ENCODE measurements at regions not wholly inside any gene's neighbourhood (a gene's known extent, or its start where the extent isn't known, plus 50 kb on each side); places are given as distances from the start of the nearest gene placed in this dataset.
"Not testable (repeated sequence)": the region's sequence is repeated elsewhere in the genome, so short reads cannot be mapped to it uniquely, and the experiment has no call there.

DNA sequence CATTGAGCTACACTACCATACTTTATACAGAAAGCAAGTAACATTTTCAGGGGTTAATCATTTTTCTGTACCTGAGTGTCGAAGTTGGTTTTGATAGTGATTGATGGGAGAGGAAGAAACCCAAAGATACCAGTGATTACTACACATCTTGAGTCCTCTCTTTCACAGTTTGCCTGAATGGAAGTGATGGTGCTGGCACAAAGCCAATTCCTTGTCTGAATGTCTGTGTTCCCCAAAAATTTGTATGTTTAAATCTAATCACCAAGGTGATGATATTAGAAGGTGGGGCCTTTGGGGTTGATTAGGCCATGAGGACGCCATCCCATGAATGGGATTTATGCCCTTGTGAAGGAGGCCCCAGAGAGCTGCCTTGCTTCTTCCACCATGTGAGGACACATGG lies 696.9 kb upstream of the ANKRD30A start:
- no peak for DNase-seq

DNA sequence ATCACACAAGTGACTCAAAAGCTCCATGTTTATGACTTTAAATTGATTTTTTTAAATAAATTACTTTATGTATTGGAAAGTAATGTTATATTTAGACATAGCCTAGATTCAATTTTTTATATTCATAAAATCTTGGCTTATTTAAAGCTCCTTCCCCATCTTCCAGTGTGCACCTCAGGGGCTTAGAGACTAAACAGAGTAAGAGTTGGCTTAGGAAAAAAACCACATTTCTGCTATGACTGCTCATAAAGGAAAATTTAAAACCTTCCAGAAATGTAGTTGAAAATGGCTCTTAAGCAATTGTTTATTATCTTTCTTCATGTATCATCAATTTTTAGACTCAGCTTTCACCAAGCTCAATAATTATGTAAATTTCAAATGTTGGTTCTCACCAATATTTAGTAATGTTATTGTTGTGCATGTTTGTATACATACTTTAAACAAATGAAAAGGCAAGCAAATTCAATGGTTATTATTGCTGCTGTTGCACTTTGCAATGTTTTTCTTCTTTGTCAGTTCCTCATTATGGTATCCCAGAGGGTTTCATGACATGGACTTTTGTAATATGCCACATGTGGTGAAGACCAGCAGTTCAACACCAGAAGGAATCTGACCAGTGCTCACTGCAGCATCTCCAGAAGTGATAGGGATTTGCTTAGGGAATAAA lies 700.1 kb upstream of the ANKRD30A start:
- DNase-seq: no peak

DNA sequence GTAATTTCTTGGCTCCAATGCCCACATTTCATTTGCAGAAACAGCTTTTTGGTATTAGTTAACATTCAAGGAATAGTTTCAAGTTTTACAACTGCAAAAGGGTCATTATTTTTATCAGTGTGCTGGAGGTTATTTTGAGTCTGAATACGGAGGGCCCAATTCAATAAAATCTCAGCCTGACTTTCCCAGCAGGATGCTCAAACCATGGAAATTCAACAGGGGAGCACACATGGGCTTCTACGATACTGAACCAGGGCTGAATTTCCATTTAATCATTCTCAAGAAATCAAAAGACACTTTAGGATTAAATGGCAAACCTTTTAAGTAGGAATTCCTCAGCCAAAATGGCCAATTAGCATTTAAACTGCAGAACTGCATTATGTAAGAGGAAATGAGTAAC lies 700.9 kb upstream of the ANKRD30A start:
- no peak for DNase-seq

DNA sequence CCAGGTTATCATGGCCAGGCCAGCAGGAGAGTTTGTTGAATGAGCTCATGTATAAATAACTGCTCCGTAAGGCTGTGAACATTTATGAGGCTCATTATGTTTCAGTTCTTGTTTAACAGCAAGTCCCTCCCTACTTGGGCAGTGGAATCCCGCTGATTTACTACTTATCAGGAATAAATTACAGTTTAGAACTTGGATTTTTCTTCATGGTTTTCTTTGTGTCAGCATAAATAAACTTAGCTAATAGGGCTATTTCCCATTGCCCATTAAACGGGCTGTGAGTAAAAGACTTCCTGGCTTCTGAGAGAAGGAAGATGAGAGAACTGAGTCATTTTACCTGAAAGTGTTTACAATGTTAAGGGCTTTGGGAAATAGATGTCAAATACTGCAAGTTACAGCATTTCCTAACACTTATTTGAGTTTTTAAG lies 701.6 kb upstream of the ANKRD30A start:
- DNase-seq: no peak

DNA sequence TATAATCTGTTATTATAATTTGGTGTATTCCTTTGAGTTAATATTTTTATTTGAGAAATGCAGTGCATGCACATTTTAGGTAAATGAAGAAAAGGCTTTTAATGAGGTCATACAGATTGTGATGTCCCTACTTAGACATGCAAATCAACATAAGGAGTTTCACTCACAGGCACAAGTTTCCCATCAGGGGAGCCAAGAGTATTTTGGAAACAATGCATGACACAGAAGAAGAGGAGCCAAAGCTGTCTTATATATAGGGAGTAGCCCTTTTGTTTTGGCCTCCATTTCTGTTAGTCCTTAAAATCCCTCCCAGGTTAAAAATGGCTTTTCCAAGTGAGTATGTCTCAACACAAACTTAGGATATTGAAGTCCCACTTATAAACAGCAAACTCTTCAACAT lies 703.4 kb upstream of the ANKRD30A start:
- DNase-seq: no peak

DNA sequence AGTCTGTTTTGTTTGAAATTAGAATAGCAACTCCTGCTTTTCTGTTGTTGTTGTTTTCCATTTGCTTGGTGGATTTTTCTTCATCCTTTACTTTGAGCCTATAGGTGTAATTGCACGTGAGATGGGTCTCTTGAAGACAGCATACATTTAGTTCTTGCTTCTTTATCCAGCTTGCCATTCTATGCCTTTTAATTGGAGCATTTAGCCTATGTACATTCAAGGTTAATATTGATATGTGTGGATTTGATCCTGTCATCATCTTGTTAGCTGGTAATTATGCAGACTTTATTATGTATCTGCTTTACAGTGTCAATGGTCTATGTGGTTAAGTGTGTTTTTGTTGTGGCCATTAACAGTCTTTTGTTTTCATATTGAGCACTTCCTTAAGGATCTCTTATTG lies 708.9 kb upstream of the ANKRD30A start:
- no peak for DNase-seq

DNA sequence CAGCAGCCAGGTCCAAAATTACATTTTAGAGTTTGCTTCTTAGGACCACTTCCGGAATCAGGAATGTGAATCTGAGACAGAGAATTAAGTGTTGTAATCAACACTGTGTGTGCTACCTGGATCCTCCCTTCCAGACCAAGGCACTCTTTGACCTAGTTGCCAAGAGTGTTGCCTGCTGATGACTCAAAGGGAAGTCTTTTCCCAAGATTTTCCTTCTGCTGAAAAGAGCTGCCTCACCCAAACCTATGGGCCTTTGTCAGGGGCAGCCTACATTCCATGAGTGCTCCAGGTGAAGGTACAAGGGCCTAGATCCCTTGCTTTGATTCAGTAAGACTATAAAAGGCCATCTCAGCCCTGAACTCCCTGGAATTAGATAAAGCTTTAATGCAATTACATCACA lies 712.5 kb upstream of the ANKRD30A start:
- DNase-seq: no peak

DNA sequence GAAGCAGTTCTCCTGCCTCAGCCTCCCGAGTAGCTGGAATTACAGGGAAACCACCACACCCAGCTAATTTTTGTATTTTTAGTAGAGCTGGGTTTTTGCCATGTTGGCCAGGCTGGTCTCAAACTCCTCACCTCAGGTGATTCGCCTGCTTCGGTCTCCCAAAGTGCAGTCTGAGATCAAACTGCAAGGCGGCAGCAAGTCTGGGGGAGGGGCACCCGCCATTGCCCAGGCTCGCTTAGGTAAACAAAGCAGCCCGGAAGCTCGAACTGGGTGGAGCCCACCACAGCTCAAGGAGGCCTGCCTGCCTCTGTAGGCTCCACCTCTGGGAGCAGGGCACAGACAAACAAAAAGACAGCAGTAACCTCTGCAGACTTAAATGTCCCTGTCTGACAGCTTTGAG lies 725.2 kb upstream of the ANKRD30A start:
- not testable (repeated sequence) for DNase-seq

DNA sequence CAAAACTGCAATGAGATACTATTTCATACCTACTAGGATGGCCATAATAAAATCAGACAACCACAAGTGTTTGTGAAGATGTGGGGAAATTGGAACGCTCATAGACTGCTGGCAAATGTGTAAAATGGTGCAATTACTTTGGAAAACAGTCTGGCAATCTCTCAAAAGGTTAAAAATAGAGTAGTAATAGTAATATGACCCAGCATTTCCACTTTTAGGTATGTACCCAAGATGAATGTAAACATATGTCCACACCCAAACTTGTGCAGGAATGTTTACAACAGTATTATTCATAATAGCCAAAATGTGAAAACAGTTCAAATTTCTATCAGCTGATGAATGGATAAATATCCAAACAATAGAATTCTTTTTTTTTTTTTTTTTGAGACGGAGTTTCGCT lies 731.6 kb upstream of the ANKRD30A start:
- DNase-seq: no peak

DNA sequence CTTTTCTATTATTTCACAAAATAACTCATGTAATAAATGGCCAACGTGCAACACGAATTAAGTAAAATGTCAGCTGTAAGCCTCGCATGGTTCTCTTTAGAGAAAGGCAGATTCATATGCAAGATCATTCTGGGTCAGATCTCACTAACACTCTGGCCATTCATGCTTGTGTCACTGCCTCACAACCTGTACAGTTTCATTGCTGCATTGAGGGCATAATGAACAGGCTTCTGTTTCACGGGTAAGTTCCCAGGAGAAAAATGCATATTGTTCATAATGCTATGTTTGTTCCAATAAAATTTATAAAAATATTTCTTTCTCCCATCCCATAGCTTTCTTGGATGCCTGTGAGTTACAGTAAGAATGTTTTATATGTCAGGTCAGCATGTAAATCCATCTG lies 734.0 kb upstream of the ANKRD30A start:
- DNase-seq: no peak

DNA sequence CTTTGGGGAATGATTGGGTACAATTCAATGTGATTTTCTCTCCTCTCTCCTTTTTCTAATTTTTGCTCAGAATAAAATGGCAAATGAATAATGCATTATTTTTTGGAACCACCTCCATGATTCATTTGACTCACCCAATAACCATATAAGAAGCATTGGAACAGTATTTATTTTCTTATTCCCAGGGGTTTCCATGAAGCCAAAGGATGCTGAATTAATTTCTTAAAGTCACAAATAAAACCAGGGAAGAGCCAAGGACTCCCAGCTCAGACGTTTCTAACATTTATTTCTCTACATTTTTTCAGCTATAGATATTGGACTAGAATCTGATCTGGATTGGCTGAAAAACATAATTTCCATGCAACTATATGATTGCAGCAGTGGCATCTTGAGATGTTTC lies 735.2 kb upstream of the ANKRD30A start:
- no peak for DNase-seq

DNA sequence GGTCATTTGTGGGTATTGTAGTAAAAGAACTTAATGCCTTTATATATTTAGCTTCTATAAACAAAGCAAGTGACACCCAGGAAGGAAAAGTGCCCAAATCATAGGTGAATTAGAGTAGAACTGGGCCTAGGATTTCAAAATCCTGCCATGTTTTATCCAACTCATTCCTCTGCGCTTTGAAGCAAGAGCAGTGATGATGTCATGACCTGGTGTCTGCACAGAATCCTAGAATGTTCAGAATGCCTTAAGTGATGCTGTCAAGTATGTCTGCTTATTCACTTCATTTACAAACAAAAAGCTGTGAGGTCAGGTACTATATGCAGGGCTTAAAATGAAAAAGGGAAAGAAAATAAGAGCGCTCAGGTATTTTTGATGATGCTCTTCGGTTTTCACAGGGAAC lies 737.2 kb upstream of the ANKRD30A start:
- DNase-seq: no peak

DNA sequence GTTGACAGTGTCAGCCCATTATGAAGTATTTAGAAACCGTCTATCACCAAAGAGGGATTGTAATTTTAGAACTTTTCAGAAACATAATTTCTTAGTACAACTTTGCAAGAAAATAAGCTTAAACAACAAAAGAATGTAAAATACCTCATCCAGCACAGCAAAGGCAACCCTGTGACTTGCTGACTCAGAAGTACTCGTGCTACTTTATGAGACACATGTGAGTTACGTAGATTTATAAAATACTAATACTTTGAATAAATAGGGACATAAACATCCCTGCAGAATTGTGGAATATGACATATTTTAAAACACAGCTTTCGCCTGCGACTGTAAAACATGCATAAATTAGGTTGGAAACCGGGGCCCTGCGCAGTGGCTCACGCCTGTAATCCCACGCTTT lies 739.7 kb upstream of the ANKRD30A start:
- no peak for DNase-seq

DNA sequence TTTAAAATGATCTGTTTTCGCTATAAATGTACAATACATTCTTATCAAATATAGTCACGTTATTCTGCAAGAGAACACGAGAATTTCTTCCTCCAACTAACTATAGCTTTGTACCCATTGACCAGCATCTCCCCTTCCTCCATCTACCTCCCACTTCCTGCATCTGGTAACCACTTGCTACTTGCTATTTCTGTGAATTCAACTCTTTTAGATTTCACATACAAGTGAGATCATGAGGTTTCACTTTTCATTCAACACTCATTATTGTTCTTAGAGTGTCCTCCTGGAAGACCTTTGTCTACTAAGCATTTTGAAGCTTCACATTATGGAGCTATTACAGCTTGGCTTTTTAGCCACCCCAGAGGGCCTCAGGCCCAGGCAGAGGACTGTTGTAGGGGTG lies 741.3 kb upstream of the FZD8 start:
- no peak for DNase-seq

DNA sequence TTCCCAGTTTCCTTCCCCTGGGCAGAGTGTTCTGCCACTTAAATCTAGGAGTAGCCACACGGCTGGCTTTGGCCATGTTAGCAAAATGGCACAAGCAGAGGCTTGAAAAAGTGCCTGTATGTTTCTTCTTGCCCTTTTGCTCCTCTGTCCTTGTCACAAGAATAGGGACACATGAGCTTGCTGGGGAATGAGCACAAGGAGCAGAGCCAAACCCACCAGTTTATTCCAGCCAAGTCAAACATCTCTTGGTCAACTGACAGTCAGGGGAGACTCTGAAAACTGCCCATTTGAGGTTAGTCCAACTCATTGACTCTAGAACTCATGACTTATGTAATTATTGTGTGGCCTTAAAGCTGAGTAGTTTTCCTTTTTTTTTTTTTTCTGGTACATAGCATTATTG lies 739.7 kb upstream of the FZD8 start:
- DNase-seq: no peak

DNA sequence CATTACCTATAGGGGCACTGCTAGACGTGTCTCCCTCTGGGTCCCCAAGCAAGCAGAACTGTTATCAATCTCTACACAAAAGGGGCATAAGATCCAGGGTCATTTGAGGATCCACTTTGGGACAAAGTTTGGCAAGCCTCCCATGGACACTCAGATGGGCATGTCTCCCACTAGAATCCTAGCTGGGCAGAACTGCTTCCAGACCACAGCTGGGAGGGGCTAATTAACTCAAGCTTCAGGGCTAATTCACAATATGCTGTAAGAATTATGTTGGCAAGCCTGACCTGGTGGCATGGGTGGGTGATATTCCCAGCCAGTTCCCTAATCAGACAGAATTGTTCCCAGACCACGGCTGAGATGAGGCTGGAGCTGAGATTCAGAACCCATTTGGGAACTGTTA lies 738.4 kb upstream of the FZD8 start:
- DNase-seq: no peak

DNA sequence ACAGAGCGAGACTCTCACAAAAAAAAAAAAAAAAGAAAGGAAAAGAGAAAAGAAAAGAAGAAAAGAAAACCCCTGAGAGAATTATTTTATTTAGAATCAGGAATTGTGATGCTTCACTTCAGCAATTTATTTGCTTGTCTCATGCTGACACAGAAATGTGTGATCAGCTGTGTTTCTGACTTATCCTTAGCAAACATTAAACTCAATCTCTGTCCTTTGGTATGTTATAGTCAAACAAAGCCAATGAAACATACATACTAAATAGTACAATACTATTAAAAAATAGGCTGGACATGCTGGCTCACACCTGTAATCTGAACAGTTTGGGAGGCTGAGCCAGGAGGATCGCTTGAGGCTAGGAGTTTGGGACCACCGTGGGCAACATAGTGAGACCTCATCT lies 733.0 kb upstream of the FZD8 start:
- DNase-seq: no peak

DNA sequence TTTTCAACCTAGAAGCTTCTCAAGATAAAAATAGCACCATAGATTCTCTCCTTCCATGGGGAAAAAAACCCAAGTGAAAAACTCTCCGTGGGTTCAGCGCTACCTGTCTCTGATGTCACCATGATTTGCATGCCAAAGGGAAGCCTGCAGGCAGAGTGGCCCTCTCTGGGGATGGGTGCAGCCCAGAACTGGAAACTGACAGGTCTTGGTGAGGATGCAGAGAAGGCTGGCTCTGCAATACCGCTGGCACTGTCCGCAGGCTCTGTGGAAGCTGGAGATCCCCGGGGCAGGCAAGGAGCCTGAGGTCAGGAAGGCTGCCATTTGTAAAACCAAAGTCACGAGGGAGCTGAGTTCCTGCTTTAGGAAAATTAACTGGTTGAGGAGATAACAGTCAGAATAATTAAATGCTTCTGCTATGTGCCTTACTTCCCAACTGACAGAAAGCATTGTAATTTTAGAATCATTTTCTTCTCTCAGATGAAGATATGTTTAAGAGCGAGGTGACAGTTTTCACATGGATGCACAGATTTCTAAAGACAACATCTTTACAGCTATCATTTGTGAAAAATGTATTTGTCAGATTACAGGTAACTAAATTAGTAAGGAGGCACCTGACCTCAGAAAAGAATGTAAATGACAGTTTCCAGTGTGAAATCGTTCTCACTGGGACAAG lies 731.5 kb upstream of the FZD8 start:
- no peak for DNase-seq

DNA sequence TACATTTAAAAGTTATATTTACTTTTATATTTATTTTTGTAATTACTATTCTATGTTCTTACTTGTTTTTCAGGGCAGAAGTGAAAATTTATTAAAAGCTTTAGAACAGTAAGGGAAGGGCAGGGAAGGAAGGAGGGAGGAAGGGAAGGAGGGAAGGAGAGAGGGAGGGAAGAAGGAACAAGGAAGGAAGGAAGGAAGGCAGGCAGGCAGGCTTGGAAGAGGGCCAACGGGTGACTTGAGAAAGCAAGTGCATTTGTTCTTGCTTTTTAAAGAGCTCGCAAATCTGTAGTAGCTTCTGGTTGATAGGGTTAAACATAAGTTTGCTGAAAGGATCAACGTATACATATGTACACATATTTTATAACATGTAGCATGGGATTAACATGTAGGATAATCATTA lies 725.3 kb upstream of the FZD8 start:
- no peak for DNase-seq

DNA sequence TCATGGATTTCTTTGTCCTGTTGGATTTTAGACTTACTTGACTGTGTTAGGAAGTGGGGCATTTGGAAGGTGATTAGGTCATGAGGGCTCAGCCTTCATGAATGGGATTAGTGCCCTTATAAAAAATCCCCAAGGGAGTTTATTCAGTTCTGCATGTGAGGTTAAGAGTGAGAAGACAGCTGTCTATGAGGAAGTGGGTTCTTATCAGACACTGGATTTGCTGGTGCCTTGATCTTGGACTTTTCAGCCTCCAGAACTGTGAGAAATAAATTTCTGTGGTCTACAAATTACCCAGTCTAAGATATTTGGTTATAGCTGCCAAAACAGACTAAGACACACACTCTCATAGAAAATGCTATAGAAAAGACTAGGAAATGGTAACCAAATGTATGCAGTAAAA lies 724.7 kb upstream of the FZD8 start:
- no peak for DNase-seq

DNA sequence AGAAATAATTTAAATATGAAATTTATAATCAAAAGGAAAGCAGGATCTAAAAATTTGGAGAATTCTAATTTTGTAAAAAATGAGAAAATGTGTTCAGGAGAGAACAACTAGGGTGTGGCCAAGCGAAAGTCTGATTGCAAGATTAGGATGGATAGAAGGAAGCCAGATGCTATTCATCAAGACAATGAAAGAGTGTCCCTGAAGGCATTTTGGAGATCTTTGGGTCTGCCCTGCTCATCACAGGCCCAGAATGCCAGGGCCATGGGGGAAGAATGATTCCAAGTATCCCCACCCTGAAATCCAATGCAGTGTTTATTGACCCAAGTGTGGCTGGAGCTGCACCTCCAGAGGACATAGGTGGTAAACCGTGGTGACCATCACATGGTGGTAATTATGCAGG lies 724.0 kb upstream of the FZD8 start:
- DNase-seq: no peak

DNA sequence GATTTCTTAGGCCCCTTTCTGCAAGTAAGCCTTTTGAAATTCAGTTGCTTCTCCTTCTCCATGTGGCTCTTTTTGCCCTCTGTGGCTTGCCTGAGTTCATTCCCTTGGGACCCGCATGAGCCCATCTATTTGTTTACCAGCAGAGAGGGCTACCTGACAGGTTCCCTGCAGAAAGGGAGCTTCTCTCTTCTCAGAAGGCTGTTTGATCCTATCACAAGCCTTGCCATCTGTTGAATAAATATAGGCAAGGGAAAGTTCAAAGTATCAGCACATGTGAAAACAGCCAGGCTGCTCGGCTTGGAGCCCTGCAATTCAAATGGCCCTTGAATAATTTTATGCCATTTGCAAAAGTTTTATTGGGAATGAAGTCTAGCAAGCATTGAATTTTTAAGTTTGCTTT lies 720.2 kb upstream of the FZD8 start:
- peak; percentile 66 for DNase-seq

DNA sequence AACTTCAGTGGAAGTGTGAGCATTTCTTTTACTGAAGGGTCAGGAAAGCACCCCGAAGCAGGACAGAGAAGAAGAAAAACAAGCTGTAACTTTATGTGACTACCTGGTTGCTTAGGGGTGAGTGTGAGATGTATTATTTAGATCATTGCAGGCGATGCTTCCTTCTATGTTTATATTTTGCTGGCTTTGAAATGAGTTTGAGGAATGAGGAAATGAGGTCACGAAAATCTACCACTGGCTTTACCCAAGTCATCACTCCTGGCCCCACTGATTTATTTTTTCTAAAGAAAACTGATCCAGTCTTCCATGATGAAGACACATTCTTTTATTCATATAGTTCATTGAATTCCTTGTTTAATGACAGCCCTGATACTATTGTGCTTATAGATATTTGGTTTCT lies 716.6 kb upstream of the FZD8 start:
- DNase-seq: no peak

DNA sequence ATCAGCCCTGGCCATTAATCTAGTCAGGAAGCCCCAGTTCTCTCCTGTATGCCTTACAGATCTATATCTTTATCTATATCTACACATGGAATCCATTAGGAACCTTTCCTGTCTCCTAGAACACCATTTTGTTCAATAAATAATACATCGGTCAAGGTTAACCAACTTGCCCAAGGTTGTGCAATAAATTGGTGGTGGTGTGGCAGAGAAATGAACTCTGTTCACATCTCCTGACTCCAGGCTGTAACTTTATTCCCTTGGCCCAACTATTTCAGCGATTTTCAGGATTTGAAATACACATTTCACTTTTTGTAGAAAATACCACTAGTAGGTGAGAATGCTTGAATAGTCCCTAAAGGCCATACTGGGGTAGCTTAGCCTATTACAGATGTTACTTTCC lies 712.5 kb upstream of the FZD8 start:
- DNase-seq: no peak

DNA sequence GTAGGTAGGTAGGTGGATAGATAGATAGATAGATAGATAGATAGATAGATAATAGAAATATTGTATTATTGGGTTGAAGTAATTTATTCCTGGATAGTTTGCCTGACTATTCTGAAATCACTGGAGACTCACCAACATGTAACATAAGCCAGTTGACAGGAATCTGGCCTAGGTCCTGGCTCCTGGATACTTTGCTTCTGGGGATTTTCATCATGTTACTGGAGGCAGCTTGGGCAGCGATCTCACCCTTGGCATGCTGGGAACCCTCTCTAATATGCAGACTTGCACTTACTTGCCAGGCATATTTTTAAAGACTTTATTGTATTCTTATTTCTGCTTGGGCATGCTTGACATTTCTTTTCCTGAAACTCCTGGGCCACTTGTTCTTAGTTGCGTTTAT lies 709.1 kb upstream of the FZD8 start:
- no peak for DNase-seq
